BJ (cell line): ENCODE measurements at regions not wholly inside any gene's neighbourhood (a gene's known extent, or its start where the extent isn't known, plus 50 kb on each side); places are given as distances from the start of the nearest gene placed in this dataset.

Source experiments
- CTCF ChIA-PET: fragments of 350-600 bp; formaldehyde crosslinking; extraction: SDS; loops from one replicate; lab custom pipeline; 2021; ENCODE audit warnings: antibody characterized with exemption, inconsistent platforms; lab: Yijun Ruan, JAX
- POLR2A ChIA-PET: fragments of 300-600 bp; sonication (Branson Sonifier 250); formaldehyde crosslinking; extraction: SDS; loops from one replicate; lab custom pipeline; 2021; ENCODE audit warnings: antibody characterized with exemption; lab: Charles Lee
- DNase-seq: peaks from one replicate; pipeline ENCODE4 v3.0.0-alpha.2; 2011; ENCODE audit warnings: low read depth
- H3K27me3 ChIP-seq: 2 replicates; pipeline ENCODE4 v1.6.0; 2011; ENCODE audit warnings: low read length; ENCODE audit not compliant: control insufficient read depth, insufficient read depth
- H3K36me3 ChIP-seq: 2 replicates; pipeline ENCODE4 v1.5.1; 2011; ENCODE audit warnings: low read length; ENCODE audit not compliant: control insufficient read depth, insufficient read depth
- H3K4me3 ChIP-seq: 2 replicates; pipeline ENCODE4 v1.5.1; 2011; ENCODE audit warnings: low read depth, mild to moderate bottlenecking, control low read depth, low read length
- TF ChIP-seq, protein P1 (sequence below): IDR thresholded peaks from 2 replicates; pipeline ENCODE4 v1.5.1; 2011; ENCODE audit warnings: low read depth, mild to moderate bottlenecking, control low read depth, inconsistent platforms, low read length, moderate library complexity; ENCODE audit not compliant: insufficient read depth

DNA sequence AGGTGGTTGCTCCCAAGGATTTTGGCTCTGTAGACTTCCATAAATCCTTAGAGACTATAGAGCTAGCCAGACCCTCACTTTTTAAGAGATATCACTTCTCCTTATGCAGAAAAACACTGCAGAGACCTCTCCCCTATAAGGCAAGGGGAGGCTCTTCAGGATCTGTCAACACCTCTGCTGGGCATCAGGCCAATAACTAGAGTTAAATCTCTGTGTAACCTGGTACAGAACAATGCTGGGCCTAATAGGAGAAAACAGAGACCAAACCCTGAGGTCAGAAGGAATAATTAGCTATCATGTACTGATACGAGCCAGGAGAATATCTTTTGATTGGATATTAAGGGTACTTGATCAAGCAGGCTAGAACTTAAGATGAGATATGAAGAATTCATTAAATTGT is 358.5 kb downstream of the TBC1D4 start:
- Histone ChIP-seq H3K27me3 (no peaks in the 10 kb centered on the region), H3K36me3 (no peaks in the 10 kb centered on the region), H3K4me3 (no peak overlapping the region)
- CTCF ChIA-PET = interaction anchor here (0.8 kb wide), 1 partner anchor 10 kb away, joined by 3 read pairs; no protein-coding TSS in a partner anchor
- POLR2A ChIA-PET = no interaction called here
- DNase-seq = no peak
- TF ChIP-seq, protein P1, sequence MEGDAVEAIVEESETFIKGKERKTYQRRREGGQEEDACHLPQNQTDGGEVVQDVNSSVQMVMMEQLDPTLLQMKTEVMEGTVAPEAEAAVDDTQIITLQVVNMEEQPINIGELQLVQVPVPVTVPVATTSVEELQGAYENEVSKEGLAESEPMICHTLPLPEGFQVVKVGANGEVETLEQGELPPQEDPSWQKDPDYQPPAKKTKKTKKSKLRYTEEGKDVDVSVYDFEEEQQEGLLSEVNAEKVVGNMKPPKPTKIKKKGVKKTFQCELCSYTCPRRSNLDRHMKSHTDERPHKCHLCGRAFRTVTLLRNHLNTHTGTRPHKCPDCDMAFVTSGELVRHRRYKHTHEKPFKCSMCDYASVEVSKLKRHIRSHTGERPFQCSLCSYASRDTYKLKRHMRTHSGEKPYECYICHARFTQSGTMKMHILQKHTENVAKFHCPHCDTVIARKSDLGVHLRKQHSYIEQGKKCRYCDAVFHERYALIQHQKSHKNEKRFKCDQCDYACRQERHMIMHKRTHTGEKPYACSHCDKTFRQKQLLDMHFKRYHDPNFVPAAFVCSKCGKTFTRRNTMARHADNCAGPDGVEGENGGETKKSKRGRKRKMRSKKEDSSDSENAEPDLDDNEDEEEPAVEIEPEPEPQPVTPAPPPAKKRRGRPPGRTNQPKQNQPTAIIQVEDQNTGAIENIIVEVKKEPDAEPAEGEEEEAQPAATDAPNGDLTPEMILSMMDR = no peak

DNA sequence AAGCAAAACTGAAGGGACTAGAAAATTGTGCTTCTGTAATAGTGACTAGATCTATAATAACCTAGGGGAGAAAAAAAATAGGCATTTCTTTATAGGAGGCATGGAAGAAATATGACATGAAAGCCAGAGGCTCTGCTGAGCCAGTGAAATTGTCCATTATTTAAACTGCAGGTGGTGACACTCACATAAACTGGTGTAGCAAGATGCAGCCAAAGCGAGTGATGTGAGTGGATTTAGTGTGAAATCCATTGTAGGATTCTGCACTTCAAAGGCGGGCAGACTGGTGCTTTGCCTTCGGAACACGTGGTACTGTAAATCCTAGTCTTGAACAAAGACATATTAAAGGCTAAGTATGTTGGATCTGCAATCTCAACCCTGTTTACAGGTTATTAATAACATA is 361.9 kb downstream of the TBC1D4 start:
- TF ChIP-seq, protein P1 = no peak

DNA sequence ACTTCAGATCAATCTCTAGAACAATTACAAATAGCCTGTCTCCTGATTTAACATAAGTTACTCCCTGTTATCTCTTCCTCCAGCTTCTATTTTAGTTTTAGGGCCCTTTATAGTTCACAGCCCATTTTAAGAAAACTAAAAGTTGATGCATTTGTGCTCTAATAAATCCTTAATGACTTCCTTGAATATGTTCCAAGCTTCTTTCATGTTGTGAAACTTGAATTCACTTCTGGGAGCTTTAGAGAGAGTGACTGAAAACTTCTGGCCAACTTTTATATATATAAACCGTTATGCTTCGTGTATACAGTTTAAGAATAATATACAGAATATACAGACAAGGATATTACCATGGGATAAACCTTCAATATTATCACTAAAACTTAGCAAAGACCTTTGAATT is 366.8 kb downstream of the TBC1D4 start:
- Histone ChIP-seq H3K4me3 (no peak overlapping the region), H3K27me3 (no peaks in the 10 kb centered on the region), H3K36me3 (no peaks in the 10 kb centered on the region)
- CTCF ChIA-PET = no interaction called here
- TF ChIP-seq, protein P1 = no peak
- POLR2A ChIA-PET = no interaction called here
- DNase-seq = no peak

More for the DNA sequence above, 361.9 kb downstream of the TBC1D4 start:
- POLR2A ChIA-PET = no interaction called here
- Histone ChIP-seq H3K27me3 (no peaks in the 10 kb centered on the region), H3K4me3 (no peak overlapping the region), H3K36me3 (no peaks in the 10 kb centered on the region)
- CTCF ChIA-PET = interaction anchor here (1.8 kb wide), 1 partner anchor 10 kb away, joined by 8 read pairs; no protein-coding TSS in a partner anchor
- DNase-seq = no peak

DNA sequence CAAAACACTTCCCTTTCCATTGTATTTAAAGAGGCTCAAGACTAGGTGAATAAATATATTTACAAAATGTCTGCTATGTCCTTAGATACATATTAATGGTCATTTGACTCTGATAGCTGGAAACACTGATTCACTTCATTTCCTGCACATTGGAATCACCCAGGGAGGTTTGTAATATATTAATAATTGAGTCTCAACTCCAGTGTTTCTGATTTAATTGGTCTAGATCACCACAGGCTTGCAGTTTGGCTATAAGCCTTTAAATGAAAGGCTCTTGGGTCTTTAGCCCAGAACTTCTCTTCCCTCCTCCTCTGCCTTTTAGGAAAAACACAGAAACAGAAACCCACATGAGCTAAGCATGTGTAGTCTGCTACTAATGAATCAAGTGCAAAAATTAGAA is 378.0 kb downstream of the TBC1D4 start:
- no peaks in the 10 kb centered on the region for H3K27me3 ChIP-seq
- TF ChIP-seq, protein P1 = no peak
- ChIA-PET CTCF (no interaction called here), POLR2A (no interaction called here)
- no peak overlapping the region for H3K4me3 ChIP-seq
- H3K36me3 ChIP-seq = no peaks in the 10 kb centered on the region
- no peak for DNase-seq

DNA sequence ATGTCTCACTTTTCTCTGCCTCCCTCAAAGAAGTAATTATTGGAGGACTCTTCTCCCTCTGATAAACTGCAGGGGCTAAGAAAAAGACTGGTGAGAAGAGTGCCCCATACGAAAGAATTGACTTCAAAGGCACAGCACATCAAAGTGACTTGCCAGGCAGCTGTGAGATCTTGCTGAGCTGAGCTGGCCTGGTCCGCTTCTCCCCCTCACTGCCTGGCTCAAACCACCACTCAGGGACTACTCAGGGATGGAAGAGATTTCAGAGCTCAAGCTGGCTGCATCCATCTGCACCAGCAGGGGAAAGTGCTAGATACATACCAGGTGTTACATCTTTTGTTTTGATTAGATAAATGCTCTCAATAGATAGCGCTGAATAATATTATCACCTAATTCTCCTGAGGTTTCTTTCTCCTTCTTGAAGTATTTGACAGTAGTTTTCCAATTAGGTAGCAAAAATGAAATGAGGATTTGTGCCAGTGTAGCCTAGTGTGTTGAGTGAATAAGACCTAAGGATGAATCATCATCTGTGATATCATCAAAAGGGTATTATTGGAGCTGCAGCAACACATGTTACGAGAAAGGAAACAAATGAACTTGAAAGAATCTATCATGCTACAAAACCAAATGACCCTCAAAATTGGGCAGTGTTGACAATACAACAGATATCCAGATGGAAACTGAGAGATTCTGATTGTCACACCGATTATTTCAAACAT is 379.8 kb downstream of the TBC1D4 start:
- TF ChIP-seq, protein P1 = no peak
- H3K27me3 ChIP-seq = no peaks in the 10 kb centered on the region
- POLR2A ChIA-PET = no interaction called here
- no peak overlapping the region for H3K4me3 ChIP-seq
- no peaks in the 10 kb centered on the region for H3K36me3 ChIP-seq
- CTCF ChIA-PET = interaction anchor here (1.0 kb wide), 1 partner anchor 117 kb away, joined by 3 read pairs; no protein-coding TSS in a partner anchor
- no peak for DNase-seq
